ENCODE measurements at regions not wholly inside any gene's neighbourhood (a gene's known extent, or its start where the extent isn't known, plus 50 kb on each side); places are given as distances from the start of the nearest gene placed in this dataset.
"Not testable (repeated sequence)": the region's sequence is repeated elsewhere in the genome, so short reads cannot be mapped to it uniquely, and the experiment has no call there.

DNA sequence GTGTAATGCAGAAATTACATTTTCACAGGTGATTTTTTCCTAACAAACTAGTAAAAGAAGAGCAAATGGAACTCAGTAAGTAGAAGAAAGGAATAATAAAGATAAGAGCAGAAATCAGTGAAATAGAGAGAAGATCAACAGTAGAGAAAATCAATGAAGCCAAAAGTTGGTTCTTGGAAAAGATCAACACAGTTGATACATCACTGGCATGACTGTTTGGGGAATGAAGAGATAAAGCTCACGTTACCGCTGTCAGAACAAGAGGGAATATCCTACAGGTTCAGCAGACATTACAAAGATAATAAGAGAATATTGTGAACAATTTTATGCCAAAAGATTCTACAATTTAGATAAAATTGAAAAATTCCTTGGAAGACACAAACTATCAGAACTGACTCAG lies 146.4 kb downstream of the ACTR3B start:
- no peak for DNase-seq (ENCODE audit: low spot score)

DNA sequence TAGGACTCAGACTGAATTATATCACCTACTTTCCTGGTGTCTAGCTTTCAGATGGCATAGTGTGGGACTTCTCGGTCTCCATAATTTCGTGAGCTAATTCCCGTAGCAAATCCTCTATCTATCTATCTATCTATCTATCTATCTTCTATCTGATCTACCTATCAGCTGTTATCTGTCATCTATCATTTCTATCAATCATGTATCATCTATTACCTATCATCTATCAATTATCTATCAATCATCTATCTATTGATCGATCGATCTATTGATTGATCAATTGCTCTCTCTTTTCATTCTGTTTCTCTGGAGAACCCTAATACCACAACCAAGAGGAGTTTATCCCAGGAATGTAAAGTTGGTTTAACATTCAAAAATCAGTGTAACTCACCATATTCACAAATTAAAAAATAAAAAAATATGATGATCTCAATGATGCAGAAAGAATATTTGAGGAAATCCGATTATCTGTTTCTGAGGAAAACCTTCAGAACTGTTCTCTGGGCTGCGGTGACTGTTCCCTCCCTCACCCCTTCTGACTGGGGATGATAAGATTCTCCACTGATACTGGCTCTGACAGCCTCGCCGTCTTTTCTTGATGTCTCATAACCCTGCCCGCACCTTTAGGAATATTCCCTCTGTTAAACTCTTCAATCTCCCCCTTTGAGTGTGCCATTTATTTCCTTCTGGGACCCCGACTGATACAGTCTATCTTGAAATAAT lies 147.7 kb downstream of the ACTR3B start:
- DNase-seq (ENCODE audit: low spot score): no peak

DNA sequence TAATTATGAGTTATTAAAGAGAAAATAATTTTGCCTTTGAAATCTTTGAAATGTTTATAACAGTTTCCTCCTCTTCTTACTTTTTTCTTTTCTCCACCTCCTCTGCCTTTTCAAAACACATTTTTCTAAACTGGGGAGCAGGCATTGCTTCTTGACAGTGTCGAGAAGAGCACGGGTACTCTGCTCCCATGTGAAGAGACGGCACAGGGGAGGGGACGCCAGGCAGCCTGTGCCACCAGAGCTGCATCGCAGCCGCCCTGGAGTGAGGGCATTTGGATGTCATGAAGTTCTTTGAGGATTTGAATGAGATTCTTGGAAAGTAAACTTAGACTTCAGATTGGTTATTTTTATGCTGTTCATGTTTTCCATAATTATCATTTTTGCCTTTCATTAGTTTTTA lies 149.7 kb downstream of the ACTR3B start:
- no peak for DNase-seq (ENCODE audit: low spot score)

- DNase-seq (ENCODE audit: low spot score): no peak
These were observed 150.4 kb downstream of the ACTR3B start for GRCh38 chr7:152909683-152910544.

- no peak for DNase-seq (ENCODE audit: low spot score)
These were observed 151.1 kb downstream of the ACTR3B start for GRCh38 chr7:152910545-152911225.

DNA sequence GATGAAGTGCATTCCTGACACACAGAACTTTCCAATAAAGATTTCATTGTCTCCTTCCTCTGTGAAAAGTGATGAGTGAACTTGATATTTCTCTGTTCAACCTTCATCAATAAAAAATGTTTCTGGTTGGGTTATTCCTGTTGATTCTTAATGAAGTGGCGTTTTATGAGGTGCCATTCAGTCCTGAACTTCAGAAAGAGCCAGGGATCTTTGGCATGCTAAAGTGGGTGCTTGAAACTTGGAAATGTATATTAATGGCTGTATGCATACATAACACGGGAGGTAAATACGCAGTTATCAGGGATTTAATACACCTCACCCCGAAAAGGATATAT lies 151.6 kb downstream of the ACTR3B start:
- DNase-seq (ENCODE audit: low spot score): no peak

GRCh38 chr7:152911922-152912321 lies 152.4 kb downstream of the ACTR3B start:
- no peak for DNase-seq (ENCODE audit: low spot score)

DNA sequence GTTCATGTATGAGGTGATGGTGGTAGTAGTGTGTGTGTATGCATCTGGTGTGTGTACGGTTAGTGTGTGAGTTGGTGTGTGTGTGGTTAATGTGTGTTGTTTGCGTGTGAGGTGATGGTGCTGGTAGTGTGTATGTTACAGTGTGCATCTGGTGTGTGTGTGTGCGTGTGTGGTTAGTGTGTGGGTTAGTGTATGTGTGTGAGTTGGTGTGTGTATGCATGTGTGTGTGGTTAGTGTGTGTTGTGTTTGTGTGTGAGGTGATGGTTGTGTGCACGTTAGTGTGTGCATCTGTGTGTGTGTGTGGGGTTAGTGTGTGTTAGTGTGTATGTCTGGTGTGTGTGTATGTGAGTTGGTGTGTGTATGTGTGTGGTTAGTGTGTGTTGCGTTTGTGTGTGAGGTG lies 153.0 kb downstream of the ACTR3B start:
- DNase-seq (ENCODE audit: low spot score): no peak

GRCh38 chr7:152913492-152913891 lies 153.9 kb downstream of the ACTR3B start:
- no peak for DNase-seq (ENCODE audit: low spot score)

- DNase-seq (ENCODE audit: low spot score): no peak
These were observed 154.7 kb downstream of the ACTR3B start for GRCh38 chr7:152914014-152914844.

DNA sequence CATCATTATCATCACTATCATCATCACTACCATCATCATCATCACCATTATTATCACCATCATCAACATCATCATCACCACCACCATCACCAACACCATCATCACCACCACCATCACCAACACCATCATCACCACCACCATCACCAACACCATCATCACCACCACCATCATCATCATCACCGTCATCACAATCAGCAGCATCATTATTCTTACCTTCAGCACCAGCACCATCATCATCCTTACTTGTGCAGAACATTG lies 155.2 kb downstream of the ACTR3B start:
- DNase-seq (ENCODE audit: low spot score): not testable (repeated sequence)

DNA sequence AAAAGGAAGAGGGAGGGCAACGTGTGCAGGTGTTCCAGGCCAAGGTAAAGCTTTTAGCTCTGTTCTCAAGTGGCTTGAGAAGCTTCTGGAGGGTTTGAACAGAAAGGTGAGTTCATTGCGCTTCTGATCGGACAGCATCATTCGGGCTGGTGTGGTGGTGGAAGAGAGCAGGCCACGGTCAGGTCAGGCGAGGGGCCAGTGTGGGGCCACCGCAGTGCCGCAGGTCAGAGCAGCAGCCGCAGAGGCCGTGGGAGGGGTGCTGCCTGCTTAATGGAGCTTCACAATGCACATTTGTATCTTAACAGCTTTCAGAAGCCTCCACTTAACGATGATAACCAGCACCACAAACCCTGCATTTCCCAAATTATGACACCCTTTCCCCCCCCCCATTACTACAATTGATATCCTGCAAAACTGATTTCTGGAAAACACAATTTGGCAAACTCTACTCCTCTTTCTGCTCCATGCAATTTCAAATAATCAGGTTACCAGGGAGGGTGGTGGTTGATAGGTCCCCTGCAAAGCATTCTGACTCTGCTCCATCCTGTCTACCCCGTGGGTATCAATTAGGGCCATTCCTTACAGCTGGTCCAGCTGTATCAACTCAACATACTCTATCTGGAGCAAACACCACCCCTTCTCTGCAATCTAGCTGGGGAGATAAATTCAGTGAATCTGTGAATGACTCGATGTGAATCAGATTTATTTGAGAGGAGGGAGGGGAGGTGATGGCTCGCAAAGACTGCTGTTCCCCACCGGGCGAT lies 162.9 kb downstream of the ACTR3B start:
- no peak for DNase-seq (ENCODE audit: low spot score)

- DNase-seq (ENCODE audit: low spot score): no peak
These were observed 164.2 kb downstream of the ACTR3B start for GRCh38 chr7:152923711-152924110.

DNA sequence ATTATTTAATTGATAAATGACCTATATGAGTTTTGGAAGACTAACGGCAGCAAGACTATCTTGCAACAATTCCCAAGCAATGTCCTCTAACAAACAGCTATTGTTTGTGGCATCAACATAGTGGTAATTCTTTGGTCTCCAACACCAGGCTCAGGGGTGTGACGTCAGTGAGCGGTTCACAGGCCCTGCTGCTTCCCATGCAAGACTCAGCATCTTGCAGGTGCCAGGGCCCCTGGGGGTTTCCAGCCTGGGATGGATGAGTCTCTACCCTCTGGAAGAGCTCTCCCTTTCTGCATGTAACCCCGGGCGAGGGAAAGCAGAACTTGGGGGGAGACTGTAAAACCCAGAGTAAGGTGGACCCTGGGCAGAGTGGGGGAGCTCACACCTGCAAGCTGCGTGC lies 164.7 kb downstream of the ACTR3B start:
- DNase-seq (ENCODE audit: low spot score): no peak

DNA sequence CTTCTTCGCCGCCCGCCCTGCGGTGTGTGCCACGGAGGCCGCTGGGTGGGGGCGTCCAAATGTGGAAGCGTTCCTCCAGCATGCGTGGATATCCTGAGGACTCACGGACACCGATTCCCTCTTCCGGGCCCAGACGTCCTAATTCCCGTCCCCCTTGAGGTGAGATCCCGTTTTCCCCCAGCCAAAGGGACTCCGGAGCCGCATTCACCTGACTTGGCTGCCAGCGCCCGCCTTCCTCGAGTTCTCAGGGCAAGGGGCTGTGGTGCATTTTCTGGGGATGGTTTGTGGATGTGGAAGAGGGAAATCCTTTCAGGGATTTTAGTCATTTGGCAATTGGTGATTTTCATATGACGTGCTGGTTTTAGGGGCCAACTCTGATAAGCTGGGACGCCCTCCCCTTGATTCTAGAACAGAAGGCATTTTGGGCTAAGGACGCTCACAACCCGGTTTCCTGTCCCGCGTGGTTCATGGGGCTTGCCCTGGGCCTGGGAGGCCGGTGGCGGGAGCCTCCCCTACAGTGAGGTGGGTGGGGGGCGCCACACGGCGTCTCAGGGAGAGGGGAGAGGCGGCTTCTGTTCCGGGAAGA lies 165.4 kb downstream of the ACTR3B start:
- DNase-seq (ENCODE audit: low spot score): no peak

GRCh38 chr7:152925412-152926147 lies 166.0 kb downstream of the ACTR3B start:
- DNase-seq (ENCODE audit: low spot score): no peak

DNA sequence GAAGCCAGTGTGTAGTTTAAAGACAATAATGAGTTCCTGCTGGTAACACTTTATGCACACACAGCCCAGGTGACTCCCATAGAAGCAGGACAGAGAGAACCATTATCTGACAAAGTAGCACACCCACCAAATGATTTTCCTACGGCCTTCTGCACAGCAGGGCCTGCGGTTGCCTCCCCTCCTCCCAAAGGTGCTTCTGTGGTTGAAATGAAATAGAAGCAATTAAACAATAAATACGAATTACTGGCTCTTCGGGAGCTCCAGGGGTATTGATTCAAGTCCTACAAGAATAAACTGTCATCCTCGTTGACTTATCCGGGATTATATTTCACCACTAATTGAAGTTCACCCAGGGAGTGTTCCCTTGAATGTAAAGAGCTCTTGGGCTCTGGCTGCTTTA lies 172.1 kb downstream of the ACTR3B start:
- DNase-seq (ENCODE audit: low spot score): no peak

DNA sequence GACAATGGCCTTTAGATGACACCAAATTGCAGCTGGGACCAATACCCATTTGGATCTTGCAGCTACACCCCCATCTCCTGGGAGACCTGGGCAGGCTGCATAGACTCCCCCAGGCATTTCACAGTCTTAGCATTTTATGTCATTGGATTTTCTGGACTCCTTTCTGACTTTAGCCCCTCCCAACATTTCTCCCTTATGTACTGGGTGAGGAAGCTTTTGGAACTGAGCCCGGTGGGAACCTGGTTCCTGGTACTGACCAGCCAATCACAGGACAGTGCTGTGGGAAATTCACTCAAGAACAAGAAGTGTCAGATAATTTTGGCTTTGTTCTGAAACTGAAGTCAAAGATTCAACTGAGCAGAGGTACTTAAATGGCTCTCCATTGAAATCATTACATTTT lies 177.7 kb downstream of the ACTR3B start:
- DNase-seq (ENCODE audit: low spot score): no peak

DNA sequence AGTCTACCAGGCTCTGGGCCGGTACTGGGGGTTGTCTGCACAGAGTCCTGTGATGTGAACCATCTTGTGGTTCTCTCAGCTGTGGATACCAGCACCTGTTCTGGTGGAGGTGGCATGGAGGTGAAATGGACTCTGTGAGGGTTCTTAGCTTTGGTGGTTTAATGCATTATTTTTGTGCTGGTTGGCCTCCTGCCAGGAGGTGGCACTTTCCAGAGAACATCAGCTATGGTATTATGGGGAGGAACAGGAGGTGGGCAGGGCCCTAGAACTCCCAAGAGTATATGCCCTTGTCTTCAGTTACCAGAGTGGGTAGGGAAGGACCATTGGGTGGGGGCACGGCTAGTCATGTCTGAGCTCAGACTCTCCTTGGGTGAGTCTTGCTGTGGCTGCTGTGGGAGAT lies 187.1 kb downstream of the ACTR3B start:
- DNase-seq (ENCODE audit: low spot score): not testable (repeated sequence)

DNA sequence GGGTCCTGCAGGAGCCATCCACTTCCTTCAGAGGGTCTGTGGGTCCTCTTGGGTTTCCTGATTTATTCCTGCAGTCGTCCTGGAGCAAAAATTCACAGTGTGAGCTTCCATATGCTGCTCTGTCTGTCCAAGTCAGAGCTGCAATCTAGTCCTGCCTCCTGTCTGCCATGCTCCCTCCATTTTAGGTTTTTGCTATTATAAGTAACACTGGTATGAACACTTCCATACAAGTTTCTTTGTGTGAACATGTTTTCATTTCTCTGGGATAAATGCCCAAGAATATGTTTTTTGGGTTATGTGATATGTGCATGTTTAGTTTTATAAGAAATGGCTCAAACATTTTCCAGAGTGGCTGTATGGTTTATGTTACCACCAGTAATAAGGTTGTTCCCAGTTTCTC lies 188.1 kb downstream of the ACTR3B start:
- no peak for DNase-seq (ENCODE audit: low spot score)

DNA sequence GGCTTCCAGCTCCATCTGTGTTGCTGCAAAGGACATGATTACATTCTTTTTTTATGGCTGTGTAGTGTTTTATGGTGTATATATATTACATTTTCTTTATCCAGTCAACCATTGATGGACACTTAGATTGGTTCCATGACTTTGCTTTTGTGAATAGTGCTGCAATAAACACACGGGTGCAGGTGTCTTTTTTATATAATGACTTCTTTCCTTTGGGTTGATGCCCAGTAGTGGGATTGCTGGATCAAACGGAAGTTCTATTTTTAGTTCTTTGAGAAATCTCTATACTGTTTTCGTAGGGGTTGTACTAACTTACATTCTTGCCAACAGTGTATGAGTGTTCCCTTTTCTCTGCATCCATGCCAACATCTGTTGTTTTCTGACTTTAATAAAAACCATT lies 189.7 kb downstream of the ACTR3B start:
- DNase-seq (ENCODE audit: low spot score): no peak

Measured in germinal center (tissue), 1 donor.